HepG2 (cell line): ENCODE measurements at regions not wholly inside any gene's neighbourhood (a gene's known extent, or its start where the extent isn't known, plus 50 kb on each side); places are given as distances from the start of the nearest gene placed in this dataset.

ENCODE experiments used
- CC2D1A ChIP-seq: sonication (generic); formaldehyde crosslinking; IDR thresholded peaks from 2 replicates; pipeline ENCODE4 v1.8.1; 2023; ENCODE audit warnings: mild to moderate bottlenecking, missing genetic modification reagents
- FOXO4 ChIP-seq: sonication (generic); formaldehyde crosslinking; conservative IDR thresholded peaks from 2 replicates; pipeline ENCODE4 v1.8.1; 2023; ENCODE audit warnings: missing genetic modification reagents
- JDP2 ChIP-seq: sonication (generic); formaldehyde crosslinking; IDR thresholded peaks from 2 replicates; pipeline ENCODE4 v1.8.1; 2022; ENCODE audit warnings: missing genetic modification reagents, borderline replicate concordance
- NR2F6 ChIP-seq, 2 experiments: IDR thresholded peaks; 2 replicates each; pipeline ENCODE4 v1.6.1; 2016; ENCODE audit warnings: antibody characterized with exemption in 1 of 2, mild to moderate bottlenecking in 1 of 2
- POLR2A ChIP-seq, 2 experiments: IDR thresholded peaks; 2 replicates each; pipeline ENCODE4 v1.6.1; 2011; ENCODE audit warnings: low read depth in 2 of 2, low read length in 2 of 2, mild to moderate bottlenecking in 1 of 2, moderate library complexity in 1 of 2; ENCODE audit not compliant: insufficient read depth in 1 of 2
- TEAD3 ChIP-seq: optimal IDR thresholded peaks from 2 replicates; pipeline ENCODE3; 2016; ENCODE audit warnings: borderline replicate concordance
- ZNF549 ChIP-seq: sonication (generic); formaldehyde crosslinking; IDR thresholded peaks from 2 replicates; pipeline ENCODE4 v1.5.0; 2020; ENCODE audit warnings: missing genetic modification reagents
- TF ChIP-seq, protein P1 (sequence below): fragments of 450-650 bp; IDR thresholded peaks from 2 replicates; pipeline ENCODE4 v1.6.1; 2017; ENCODE audit warnings: mild to moderate bottlenecking
- TF ChIP-seq, protein P2 (sequence below): sonication (generic); formaldehyde crosslinking; IDR thresholded peaks from 2 replicates; pipeline ENCODE4 v1.8.0; 2022; ENCODE audit warnings: missing genetic modification reagents, mild to moderate bottlenecking, moderate library complexity, borderline replicate concordance

DNA sequence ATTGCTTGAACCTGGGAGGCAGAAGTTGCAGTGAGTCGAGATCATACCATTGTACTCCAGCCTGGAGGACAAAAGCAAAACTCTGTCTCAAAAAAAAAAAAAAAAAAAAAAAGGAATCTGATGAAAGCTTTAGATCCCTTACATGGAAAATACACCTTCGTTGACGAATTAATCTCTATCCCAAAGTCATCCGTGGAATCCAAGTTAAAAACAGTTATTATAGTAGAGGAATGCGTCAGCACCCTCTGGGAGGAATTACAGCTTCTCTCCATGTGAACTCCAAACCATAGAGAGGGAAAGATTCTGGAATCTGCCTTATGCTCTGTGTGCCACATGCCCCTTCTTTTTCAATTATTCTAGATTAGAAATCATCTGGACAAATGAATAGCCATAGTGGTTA, 192.3 kb upstream of the C2CD4B start:
- TF ChIP-seq ZNF549 (CRISPR knock-in tag) (no peak), TEAD3 (CRISPR knock-in tag) (no peak), POLR2A (IDR thresholded peaks at IDR 0.05; ENCODE audit: insufficient read depth in 1 of 2, low read depth in 2 of 2, low read length in 2 of 2) (no peak), JDP2 (CRISPR knock-in tag) (no peak), CC2D1A (CRISPR knock-in tag) (no peak), FOXO4 (no peak), NR2F6 (IDR thresholded peaks at IDR 0.05) (no peak), NR2F6 (CRISPR knock-in tag; IDR thresholded peaks at IDR 0.05) (no peak)
- TF ChIP-seq, protein P1, sequence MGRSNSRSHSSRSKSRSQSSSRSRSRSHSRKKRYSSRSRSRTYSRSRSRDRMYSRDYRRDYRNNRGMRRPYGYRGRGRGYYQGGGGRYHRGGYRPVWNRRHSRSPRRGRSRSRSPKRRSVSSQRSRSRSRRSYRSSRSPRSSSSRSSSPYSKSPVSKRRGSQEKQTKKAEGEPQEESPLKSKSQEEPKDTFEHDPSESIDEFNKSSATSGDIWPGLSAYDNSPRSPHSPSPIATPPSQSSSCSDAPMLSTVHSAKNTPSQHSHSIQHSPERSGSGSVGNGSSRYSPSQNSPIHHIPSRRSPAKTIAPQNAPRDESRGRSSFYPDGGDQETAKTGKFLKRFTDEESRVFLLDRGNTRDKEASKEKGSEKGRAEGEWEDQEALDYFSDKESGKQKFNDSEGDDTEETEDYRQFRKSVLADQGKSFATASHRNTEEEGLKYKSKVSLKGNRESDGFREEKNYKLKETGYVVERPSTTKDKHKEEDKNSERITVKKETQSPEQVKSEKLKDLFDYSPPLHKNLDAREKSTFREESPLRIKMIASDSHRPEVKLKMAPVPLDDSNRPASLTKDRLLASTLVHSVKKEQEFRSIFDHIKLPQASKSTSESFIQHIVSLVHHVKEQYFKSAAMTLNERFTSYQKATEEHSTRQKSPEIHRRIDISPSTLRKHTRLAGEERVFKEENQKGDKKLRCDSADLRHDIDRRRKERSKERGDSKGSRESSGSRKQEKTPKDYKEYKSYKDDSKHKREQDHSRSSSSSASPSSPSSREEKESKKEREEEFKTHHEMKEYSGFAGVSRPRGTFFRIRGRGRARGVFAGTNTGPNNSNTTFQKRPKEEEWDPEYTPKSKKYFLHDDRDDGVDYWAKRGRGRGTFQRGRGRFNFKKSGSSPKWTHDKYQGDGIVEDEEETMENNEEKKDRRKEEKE: no peak
- TF ChIP-seq, protein P2, sequence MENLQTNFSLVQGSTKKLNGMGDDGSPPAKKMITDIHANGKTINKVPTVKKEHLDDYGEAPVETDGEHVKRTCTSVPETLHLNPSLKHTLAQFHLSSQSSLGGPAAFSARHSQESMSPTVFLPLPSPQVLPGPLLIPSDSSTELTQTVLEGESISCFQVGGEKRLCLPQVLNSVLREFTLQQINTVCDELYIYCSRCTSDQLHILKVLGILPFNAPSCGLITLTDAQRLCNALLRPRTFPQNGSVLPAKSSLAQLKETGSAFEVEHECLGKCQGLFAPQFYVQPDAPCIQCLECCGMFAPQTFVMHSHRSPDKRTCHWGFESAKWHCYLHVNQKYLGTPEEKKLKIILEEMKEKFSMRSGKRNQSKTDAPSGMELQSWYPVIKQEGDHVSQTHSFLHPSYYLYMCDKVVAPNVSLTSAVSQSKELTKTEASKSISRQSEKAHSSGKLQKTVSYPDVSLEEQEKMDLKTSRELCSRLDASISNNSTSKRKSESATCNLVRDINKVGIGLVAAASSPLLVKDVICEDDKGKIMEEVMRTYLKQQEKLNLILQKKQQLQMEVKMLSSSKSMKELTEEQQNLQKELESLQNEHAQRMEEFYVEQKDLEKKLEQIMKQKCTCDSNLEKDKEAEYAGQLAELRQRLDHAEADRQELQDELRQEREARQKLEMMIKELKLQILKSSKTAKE (CRISPR knock-in tag): no peak
